Retina (tissue), 1 donor: ENCODE measurements at regions not wholly inside any gene's neighbourhood (a gene's known extent, or its start where the extent isn't known, plus 50 kb on each side); places are given as distances from the start of the nearest gene placed in this dataset.
"Not testable (repeated sequence)": the region's sequence is repeated elsewhere in the genome, so short reads cannot be mapped to it uniquely, and the experiment has no call there.

ENCODE experiments used
- DNase-seq: peaks from one replicate; pipeline ENCODE4 v3.0.0-alpha.2; 2016

DNA sequence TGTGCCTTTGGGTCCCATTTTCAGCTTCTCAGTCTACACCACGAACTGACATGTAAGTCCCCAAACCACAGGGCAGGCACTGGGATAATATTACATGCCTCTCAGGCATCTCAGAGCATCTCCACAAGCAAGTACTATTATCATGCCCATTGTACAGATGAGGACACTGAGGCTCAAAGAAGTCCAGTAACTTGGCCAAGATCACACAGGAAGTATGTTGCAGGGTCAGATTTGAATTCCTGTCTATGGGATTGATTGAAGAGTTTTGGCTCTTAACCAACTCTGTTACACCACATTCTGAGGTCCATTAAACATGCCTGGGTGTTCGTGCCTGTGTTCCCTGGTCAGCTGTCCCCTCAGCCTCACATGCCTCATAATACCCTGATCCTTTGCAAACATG, 319.8 kb downstream of the FOXO1 start:
- DNase-seq, result no peak

GRCh38 chr13:40348096-40348679, 318.3 kb downstream of the FOXO1 start:
- no peak for DNase-seq

GRCh38 chr13:40350283-40350992, 316.0 kb downstream of the FOXO1 start:
- no peak for DNase-seq

DNA sequence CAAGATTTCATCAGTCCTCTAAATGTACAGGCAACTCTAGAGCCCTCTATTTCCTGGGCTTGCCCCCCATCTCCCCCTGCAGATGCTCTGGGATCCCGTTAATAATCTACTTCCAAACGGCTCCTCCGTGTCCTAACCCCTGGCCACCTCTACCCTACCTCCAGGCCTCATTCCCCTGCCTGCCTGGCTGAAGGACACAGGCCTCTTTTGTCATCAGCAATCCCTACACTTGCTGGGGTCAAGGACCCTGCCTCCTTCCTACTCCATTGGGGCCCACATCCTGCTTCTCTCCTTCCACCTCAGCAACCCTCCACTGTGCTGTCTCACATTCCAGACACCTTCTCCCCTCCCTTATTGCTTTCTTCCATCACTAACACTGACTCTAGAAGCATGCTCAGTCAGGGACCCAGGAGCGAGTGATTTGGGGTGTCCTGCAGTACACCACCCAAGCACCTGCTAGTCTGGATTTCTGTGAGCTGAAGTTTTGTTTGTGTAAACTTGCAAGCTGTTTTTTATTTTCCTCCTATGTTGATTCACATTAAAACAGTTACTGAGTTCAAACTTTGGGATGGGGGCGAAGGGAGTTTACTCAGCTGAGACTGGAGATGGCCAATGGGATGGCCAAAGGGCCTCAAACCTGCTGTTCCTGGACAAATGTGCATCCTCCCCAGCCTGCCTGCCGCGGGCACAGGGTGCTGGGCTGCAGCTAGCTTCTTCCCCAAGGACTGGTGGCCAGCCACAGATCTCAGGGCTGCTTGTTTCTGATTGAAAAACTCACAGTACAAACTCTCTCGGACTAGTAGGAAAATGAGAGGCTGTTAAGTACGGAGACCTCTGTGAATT, 314.7 kb downstream of the FOXO1 start:
- no peak for DNase-seq

DNA sequence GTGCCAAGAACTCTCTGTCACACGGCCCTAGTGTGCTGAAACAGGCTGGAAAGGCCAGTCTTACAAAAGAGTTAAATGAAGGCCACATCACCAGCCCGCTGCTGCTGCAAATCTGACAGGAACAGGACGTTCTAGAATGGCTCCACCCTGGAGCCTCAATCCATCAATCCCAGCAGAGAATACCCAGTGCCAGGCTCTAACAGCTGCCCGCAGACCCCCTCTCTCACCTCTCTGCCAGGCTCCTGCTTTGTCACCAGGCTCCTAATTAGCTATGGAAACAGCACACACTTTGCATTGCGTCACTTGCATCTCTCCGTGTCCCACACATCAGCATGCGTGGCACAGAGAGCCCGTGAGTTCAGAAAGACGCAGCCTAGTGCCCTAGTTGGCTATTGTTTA, 314.1 kb downstream of the FOXO1 start:
- no peak for DNase-seq

GRCh38 chr13:40352802-40353562, 313.5 kb downstream of the FOXO1 start:
- DNase-seq, result no peak

- no peak for DNase-seq
Measured at GRCh38 chr13:40355126-40355724, 311.2 kb downstream of the FOXO1 start.

DNA sequence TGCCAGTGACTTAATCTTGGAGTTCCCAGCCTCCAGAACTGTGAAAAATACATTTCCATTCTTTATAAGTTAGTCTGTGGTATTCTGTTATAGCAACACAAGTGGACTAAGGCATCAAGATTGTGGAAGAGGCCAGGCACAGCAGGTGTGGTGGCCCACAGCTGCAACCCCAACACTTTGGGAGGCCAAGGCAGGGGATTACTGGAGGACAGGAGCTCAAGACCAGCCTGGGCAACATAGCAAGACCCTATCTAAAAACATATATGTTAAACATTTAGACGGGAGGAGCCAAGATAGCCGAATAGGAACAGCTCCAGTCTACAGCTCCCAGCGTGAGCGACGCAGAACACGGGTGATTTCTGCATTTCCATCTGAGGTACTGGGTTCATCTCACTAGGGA, 310.4 kb downstream of the FOXO1 start:
- no peak for DNase-seq

GRCh38 chr13:40356458-40356857, 310.0 kb downstream of the FOXO1 start:
- not testable (repeated sequence) for DNase-seq

- DNase-seq, result no peak
Measured at GRCh38 chr13:40362502-40362901, 303.9 kb downstream of the FOXO1 start.

DNA sequence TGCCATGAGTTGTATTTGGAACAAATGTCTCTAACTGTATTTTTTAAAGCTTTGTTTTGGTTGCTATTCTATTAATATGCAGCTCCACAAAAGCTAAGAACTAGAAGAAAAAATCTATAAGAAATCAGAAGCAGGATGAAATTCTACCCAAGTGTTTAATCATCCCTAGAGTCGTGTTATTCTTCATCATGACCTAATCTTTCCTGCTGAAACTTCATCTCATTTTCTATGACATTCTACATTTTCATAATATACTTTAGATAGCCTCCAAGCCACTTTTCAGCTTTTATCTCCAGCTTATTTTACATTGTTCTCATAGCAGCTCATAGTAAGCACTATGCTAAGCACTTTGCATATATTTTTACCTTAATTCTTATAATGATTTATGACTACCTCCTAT, 302.8 kb downstream of the FOXO1 start:
- DNase-seq, result no peak

DNA sequence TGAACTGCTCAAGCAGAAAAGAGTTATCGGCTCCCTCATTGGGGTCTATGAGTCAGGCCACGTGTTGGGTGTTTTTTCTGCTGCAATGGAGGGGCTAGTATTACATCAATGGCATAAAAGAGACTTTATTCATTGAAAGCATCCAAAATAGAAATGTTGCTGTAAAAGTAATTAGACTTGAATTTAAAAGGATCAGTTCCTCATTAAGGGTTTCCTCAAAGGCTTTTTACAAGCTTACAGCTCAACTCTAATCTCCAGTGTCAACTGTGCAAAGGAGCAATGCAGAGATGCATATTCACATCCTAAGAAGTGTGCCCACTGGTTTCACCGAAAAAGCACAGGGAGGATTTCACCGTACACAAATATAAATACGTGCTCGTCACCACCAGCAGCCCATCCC, 300.3 kb downstream of the FOXO1 start:
- no peak for DNase-seq

GRCh38 chr13:40368127-40368891, 298.1 kb downstream of the FOXO1 start:
- no peak for DNase-seq

DNA sequence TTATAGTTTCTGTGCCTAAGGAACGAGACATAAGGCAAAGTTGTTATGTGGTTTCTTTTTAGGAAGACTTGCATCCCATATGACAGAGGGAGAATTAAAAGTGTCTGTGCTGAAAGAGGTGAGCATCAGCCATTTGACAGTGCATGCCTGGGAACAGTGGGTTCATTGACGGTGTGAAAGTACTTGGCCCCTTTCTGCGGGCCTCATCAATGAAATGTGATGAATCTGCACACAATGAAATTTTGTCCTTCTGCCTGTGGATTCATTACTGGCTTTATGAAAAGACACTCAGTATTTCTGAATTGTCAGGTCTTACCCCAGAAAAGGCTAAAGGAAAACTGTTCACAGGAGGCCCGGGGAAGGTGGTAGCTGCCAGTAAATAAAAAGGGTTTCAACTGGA, 295.8 kb downstream of the FOXO1 start:
- DNase-seq, result peak; percentile 42

- no peak for DNase-seq
Measured at GRCh38 chr13:40371531-40372125, 294.8 kb downstream of the FOXO1 start.

DNA sequence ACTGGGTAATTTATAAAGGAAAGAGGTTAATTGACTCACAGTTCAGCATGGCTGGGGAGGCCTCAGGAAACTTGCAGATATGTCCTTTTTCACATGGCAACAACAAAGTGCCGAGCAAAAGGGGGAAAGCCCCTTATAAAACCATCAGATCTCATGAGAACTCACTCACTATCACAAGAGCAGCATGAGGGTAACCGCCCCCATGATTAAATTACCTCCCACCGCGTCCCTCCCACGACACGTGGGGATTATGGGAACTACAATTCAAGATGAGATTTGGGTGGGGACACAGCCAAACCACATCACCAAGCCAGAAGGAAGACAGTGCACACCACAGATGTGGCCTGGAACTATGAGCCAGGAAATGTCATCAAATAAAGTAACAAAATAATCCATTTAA, 292.8 kb downstream of the FOXO1 start:
- DNase-seq, result not testable (repeated sequence)

DNA sequence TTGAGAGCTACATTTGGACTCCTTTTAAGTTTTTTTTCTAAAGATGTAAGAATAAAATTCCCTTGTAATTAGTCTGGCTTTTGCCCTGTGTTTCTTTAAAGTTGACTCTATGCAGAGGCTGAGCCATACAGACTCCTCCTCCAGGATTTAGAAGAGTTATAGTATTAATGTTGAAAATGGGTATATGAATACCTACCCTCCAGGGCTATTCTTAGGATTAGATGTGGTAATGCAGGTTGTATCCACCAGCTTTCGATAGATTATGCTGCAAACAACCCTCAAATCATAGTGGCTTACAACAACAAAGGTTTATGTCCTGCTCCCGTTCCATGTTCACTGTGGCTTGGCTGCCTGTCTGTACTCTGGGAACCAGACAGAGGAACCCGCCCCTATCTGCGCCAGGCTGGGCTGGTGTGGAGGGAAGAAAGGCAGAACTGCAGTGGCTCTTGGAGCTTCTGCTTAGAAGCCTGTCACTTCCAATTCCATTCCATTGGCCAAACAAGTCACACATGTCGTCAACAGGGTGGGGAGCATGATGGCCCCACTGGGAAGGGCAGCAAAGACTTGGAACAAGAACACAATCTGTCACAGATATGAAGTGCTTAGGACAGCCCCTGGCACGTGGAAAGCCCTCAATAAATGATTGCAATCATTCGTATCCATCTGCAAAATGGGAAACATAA, 290.8 kb downstream of the FOXO1 start:
- DNase-seq, result peak; percentile 54

DNA sequence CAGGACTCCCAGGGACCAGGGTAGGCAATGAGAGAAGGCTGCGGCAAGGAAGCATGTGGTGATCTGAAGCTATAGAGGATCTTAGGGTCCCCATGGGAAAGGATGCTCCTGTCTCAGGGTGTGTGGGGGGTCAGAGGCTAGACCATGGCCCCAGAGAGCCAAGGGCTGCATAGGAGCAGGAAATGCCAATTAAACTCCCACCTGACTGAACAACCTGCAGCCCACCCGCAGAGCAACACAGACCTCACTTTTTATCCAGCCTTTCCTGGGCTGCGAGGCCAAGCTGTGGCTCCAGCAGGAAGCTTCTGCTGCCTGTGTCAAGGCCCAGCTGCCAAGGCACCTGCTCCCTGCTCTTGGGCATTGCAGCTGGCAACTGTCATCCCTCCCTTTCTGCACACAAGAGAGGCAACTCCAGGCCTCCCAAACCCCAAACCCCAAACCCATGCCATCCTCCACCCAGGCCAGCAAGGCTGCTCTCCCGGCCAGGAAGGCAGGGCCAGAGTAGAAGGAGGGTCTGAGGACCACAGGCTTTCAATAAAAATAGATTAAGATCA, 290.1 kb downstream of the FOXO1 start:
- no peak for DNase-seq

DNA sequence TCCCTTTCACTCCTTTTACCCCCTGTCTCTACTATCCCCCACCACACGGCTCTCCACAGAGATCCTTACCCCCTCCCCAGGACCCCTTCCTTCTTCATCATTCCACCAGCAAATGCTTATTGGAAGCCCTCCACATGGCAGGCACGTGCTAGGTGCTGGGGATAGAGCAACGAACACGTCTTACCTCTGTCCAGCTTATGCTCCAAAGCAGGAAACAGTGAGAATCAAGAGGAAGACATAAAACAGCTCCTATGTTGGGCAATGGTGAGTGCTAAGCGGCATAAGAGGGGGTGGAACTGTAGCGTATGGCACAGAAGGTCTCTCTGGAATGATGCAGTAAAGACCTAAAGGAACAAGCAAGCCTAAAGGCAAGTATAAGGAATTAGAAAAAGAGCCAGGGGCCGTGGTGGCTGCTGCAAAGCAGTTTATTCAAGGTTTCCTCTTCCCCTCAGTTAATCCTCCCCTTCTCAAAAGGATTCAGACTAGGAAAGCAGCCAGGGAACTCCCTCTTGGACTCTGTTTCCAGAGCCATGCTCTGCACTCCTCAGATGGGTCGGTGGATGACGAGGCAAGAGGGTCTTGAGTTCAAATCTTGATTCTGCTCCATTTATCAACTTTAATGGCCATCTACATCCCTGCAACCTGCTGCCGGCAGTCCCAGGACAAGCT, 289.4 kb downstream of the FOXO1 start:
- no peak for DNase-seq

- no peak for DNase-seq
Measured at GRCh38 chr13:40377783-40378182, 288.7 kb downstream of the FOXO1 start.
